Jurkat, Clone E6-1 (cell line): ENCODE measurements at regions not wholly inside any gene's neighbourhood (a gene's known extent, or its start where the extent isn't known, plus 50 kb on each side); places are given as distances from the start of the nearest gene placed in this dataset.
"Not testable (repeated sequence)": the region's sequence is repeated elsewhere in the genome, so short reads cannot be mapped to it uniquely, and the experiment has no call there.

ENCODE experiments used
- DNase-seq: peaks from one replicate; pipeline ENCODE4 v3.0.0-alpha.2; 2011; ENCODE audit warnings: low read depth, low spot score
- H3K4me3 ChIP-seq: 2 replicates; pipeline ENCODE4 v1.5.1; 2011; ENCODE audit warnings: mild to moderate bottlenecking, low read length, control low read depth, moderate library complexity

- DNase-seq, result no peak
These were observed 81.0 kb upstream of the FGF3 start for GRCh38 chr11:69899957-69900821.

GRCh38 chr11:69900822-69901302, 81.6 kb upstream of the FGF3 start:
- DNase-seq, H3K4me3 ChIP-seq: not testable (repeated sequence)

More at GRCh38 chr11:69899957-69900821, 81.0 kb upstream of the FGF3 start:
- H3K4me3 ChIP-seq, result no peak overlapping the region

GRCh38 chr11:69902337-69902736, 83.1 kb upstream of the FGF3 start:
- no peak overlapping the region for H3K4me3 ChIP-seq
- no peak for DNase-seq

- no peak for DNase-seq
- no peak overlapping the region for H3K4me3 ChIP-seq
These were observed 84.0 kb upstream of the FGF3 start for GRCh38 chr11:69903211-69903610.

- DNase-seq, result no peak
- H3K4me3 ChIP-seq, result no peak overlapping the region
These were observed 85.2 kb upstream of the FGF3 start for GRCh38 chr11:69904161-69904973.

- H3K4me3 ChIP-seq, result no peak overlapping the region
These were observed 85.8 kb upstream of the FGF3 start for GRCh38 chr11:69904974-69905535.

GRCh38 chr11:69905611-69906452, 86.6 kb upstream of the FGF3 start:
- no peak for DNase-seq
- no peak overlapping the region for H3K4me3 ChIP-seq

More at GRCh38 chr11:69904974-69905535, 85.8 kb upstream of the FGF3 start:
- no peak for DNase-seq

- no peak for DNase-seq
- H3K4me3 ChIP-seq, result no peak overlapping the region
These were observed 87.3 kb upstream of the FGF3 start for GRCh38 chr11:69906453-69906907.

- DNase-seq, result no peak
- no peak overlapping the region for H3K4me3 ChIP-seq
These were observed 88.4 kb upstream of the FGF3 start for GRCh38 chr11:69907611-69908010.

- DNase-seq, result no peak
- H3K4me3 ChIP-seq, result no peak overlapping the region
These were observed 89.5 kb upstream of the FGF3 start for GRCh38 chr11:69908511-69909220.

GRCh38 chr11:69909561-69910518, 90.6 kb upstream of the FGF3 start:
- no peak overlapping the region for H3K4me3 ChIP-seq
- DNase-seq, result no peak

- no peak overlapping the region for H3K4me3 ChIP-seq
- DNase-seq, result no peak
These were observed 91.5 kb upstream of the FGF3 start for GRCh38 chr11:69910519-69911309.

GRCh38 chr11:69911310-69912160, 92.3 kb upstream of the FGF3 start:
- DNase-seq, result no peak
- no peak overlapping the region for H3K4me3 ChIP-seq

GRCh38 chr11:69912161-69912910, 93.1 kb upstream of the FGF3 start:
- H3K4me3 ChIP-seq, result no peak overlapping the region
- DNase-seq, result no peak

- DNase-seq, result no peak
- H3K4me3 ChIP-seq, result no peak overlapping the region
These were observed 93.8 kb upstream of the FGF3 start for GRCh38 chr11:69912911-69913451.
